Subcutaneous abdominal adipose tissue (tissue), 5 donors: ENCODE measurements at regions not wholly inside any gene's neighbourhood (a gene's known extent, or its start where the extent isn't known, plus 50 kb on each side); places are given as distances from the start of the nearest gene placed in this dataset.
"Not testable (repeated sequence)": the region's sequence is repeated elsewhere in the genome, so short reads cannot be mapped to it uniquely, and the experiment has no call there.

Experiments used
- H3K27ac ChIP-seq: one replicate; pipeline ENCODE4 v1.7.0; 2013; ENCODE audit warnings: low read depth, mild to moderate bottlenecking, inconsistent platforms, low read length, moderate library complexity
- H3K27me3 ChIP-seq, 5 donors: one replicate each; pipeline ENCODE4 v1.7.0; 2013; ENCODE audit warnings: low read length in 5 of 5, inconsistent platforms in 1 of 5; ENCODE audit not compliant: control insufficient read depth in 5 of 5, insufficient read depth in 4 of 5
- H3K36me3 ChIP-seq, 5 donors: one replicate each; pipeline ENCODE4 v1.7.0; 2013; ENCODE audit warnings: low read length in 5 of 5; ENCODE audit not compliant: control insufficient read depth in 5 of 5, insufficient read depth in 5 of 5
- H3K4me1 ChIP-seq, 5 donors: one replicate each; pipeline ENCODE4 v1.7.0; 2013; ENCODE audit warnings: low read length in 5 of 5, mild to moderate bottlenecking in 3 of 5, moderate library complexity in 1 of 5; ENCODE audit not compliant: control insufficient read depth in 5 of 5, insufficient read depth in 5 of 5
- H3K4me3 ChIP-seq, 5 donors: one replicate each; pipeline ENCODE4 v1.7.0; 2013; ENCODE audit warnings: low read length in 5 of 5, low read depth in 1 of 5
- H3K9ac ChIP-seq, 5 donors: one replicate each; pipeline ENCODE4 v1.7.0; 2013; ENCODE audit warnings: low read length in 5 of 5, mild to moderate bottlenecking in 4 of 5, moderate library complexity in 3 of 5
- H3K9me3 ChIP-seq, 5 donors: one replicate each; pipeline ENCODE4 v1.7.0; 2013; ENCODE audit warnings: low read length in 5 of 5; ENCODE audit not compliant: control insufficient read depth in 5 of 5
- donor health status: healthy.
- donor health status: healthy.
- donor health status: healthy.
- donor health status: healthy.
- donor health status: healthy.

DNA sequence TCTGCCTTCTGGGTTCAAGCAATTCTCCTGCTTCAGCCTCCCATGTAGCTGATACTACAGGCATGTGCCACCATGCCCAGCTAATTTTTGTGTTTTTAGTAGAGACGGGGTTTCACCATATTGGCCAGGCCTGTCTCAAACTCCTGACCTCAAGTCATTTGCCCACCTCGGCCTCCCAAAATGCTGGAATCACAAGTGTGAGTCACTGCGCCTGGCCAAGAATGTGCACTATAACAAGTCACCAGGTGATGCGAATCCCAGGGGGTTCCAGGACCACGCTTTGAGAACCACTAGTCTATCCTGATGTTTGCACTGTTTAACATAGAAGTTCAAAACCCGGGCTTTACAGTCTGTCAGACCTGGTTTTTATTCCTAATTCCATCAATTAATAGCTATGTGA, 144.8 kb downstream of the SUCLG1 start:
- no peaks in the 10 kb centered on the region for H3K36me3 ChIP-seq
- H3K9ac ChIP-seq, result no peak overlapping the region
- no peak overlapping the region for H3K4me3 ChIP-seq
- H3K27ac ChIP-seq, result no peak overlapping the region
- peaks cover 0 to 4% (median 0%) of the 10 kb centered on the region in 5 donors for H3K27me3 ChIP-seq
- no peaks in the 10 kb centered on the region for H3K9me3 ChIP-seq
- no peaks in the 10 kb centered on the region for H3K4me1 ChIP-seq

DNA sequence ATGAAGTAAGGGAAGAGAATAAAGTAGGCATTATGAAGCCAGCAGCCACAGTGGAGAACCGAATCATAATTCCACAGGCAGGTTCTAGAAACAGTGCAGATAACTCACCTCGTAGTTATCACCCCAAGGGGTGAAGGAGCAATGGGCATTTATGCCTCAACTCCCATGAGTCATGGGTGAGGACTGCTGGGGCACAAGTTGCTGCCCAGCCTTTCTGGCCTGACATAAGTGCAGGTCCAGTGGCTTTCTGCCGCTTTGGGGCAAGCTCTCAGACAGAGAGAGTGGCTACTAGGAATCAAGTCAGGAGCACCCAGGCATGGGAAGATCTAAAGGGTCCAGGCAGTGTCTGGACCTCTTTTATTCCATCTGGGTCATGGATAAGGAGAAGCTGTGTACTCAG, 149.8 kb downstream of the SUCLG1 start:
- Histone ChIP-seq H3K4me1 (no peaks in the 10 kb centered on the region), H3K36me3 (no peaks in the 10 kb centered on the region), H3K27ac (no peak overlapping the region), H3K9ac (no peak overlapping the region), H3K9me3 (peaks cover 0 to 6% (median 3%) of the 10 kb centered on the region in 5 donors), H3K4me3 (no peak overlapping the region), H3K27me3 (peaks cover 0 to 3% (median 0%) of the 10 kb centered on the region in 5 donors)

DNA sequence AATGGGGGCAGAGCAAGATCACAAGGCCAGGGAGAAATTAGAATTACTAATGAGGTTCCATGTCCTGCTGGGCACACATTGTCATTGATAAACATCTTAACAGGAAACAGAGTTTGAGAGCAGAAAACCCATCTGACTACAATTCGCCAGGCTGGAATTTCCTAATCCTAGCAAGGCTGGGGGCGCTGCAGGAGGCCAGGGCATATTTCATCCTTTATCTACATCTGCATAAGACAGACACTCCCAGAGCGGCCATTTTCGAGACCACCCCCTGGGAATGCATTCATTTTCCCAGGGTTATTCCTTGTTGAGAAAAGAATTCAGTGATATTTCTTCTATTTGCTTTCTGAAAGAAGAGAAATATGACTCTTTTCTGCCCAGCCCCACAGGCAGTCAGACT, 152.7 kb downstream of the SUCLG1 start:
- no peak overlapping the region for H3K27ac ChIP-seq
- no peak overlapping the region for H3K4me3 ChIP-seq
- no peak overlapping the region for H3K9ac ChIP-seq
- no peaks in the 10 kb centered on the region for H3K36me3 ChIP-seq
- no peaks in the 10 kb centered on the region for H3K4me1 ChIP-seq
- peaks cover 0 to 6% (median 3%) of the 10 kb centered on the region in 5 donors for H3K9me3 ChIP-seq
- H3K27me3 ChIP-seq, result peaks cover 0 to 3% (median 0%) of the 10 kb centered on the region in 5 donors

DNA sequence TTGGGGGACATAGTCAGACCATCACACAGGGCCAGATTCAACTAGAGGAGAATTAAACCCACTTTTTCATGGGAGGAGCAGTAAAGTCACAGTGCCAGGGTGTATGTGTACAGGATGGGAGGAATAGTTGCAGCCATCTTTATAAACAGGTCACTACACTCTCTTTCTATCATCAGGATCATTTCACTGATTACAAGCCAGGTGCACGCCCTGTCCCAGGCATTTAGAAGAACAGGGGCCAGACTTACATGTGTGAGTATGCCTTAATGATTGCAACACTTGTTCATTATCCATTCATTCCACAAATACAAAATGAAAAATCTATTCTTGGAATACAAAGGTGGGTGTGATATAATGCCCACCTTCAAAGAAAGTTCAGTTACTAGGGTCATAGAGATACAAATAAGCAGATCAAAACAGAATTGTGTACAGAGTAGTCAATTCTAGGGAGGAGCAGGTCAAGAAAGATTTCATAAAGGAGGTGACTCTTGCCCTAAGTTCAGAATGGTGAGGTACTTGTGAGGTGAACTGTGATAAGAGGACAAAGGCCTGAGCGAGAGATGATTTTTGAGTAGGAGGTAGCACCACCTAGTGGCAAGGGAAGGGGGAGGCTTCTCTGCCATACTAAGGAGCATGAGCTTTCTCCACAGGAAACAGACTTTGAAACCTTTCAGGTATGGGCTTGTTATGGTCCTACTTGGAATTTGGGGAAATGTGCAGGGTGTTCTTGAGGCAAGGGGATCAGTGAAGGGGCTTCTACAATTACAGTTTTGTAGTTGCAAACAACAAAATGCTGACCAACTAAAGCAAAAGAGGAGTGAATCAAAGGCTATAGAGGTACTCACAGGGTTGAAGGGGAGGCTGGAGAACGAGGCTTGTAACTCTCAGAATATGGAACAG, 156.3 kb downstream of the SUCLG1 start:
- Histone ChIP-seq H3K4me1 (no peaks in the 10 kb centered on the region), H3K9me3 (peaks cover 0 to 6% (median 3%) of the 10 kb centered on the region in 5 donors), H3K36me3 (no peaks in the 10 kb centered on the region), H3K27ac (no peak overlapping the region), H3K27me3 (no peaks in the 10 kb centered on the region), H3K9ac (no peak overlapping the region), H3K4me3 (no peak overlapping the region)

DNA sequence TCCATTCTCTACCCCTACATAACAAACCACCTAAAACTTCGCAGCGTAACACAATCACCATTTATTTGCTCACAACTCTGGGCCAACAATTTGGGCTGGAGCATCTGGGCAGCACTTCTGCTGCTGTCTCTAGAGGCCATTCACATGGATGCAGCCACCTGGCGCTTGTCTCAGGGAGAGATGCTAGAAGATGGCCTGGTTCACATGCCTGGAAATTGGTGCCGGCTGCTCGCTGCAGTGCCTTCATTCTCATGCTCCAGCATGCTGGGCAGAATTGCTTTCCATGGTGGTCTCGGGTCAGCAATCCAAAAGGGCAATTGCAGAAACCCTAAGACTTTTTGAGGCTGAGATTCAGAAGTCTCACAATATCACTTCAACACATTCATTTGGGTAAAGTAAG, 157.4 kb downstream of the SUCLG1 start:
- H3K27me3 ChIP-seq, result no peaks in the 10 kb centered on the region
- H3K9ac ChIP-seq, result no peak overlapping the region
- peaks cover 0 to 6% (median 3%) of the 10 kb centered on the region in 5 donors for H3K9me3 ChIP-seq
- no peak overlapping the region for H3K4me3 ChIP-seq
- no peaks in the 10 kb centered on the region for H3K36me3 ChIP-seq
- H3K4me1 ChIP-seq, result no peaks in the 10 kb centered on the region
- H3K27ac ChIP-seq, result no peak overlapping the region

DNA sequence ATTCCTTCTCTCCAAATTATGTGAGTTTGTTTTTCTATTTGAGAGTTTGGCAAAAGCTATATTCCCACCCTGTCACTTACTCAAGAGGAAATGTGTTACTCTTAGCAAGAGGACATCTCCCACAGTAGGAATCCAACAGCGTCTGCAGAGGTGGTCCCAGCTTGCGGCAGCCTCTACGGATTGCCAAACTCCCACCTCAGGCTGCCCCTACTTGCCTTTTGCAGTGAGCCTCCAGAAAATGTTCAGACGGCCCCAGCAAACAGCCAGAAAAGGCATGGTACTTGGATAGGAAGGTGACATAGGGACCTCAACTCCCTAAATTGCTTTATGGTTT, 158.4 kb downstream of the SUCLG1 start:
- Histone ChIP-seq H3K9me3 (peaks cover 0 to 3% (median 0%) of the 10 kb centered on the region in 5 donors), H3K9ac (no peak overlapping the region), H3K36me3 (no peaks in the 10 kb centered on the region), H3K27ac (no peak overlapping the region), H3K27me3 (no peaks in the 10 kb centered on the region), H3K4me3 (no peak overlapping the region), H3K4me1 (no peaks in the 10 kb centered on the region)

DNA sequence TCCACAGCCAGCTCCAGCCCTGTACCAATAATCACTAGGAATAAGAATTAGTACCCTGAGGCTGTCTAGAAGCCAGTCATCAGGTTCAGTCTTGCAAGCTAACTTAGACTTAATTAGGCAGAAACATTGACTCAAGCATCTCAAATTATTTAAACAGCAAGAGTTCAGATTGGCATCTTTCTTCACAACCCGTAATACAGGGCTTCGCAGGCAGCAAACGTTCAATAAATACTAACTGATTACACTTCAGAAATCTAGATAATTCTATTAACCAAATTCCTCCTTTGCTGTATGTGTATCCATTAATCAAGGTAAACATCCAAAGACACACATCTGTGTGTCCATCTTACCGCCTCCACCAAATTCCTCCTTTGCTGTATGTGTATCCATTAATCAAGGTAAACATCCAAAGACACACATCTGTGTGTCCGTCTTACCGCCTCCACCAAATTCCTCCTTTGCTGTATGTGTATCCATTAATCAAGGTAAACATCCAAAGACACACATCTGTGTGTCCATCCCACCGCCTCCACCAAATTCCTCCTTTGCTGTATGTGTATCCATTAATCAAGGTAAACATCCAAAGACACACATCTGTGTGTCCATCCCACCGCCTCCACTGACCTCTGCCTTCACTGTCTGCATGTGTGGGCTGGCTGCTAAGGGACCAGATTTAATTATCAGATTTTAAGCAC, 158.9 kb downstream of the SUCLG1 start:
- not testable (repeated sequence) for H3K27ac ChIP-seq, H3K9ac ChIP-seq, H3K9me3 ChIP-seq, H3K27me3 ChIP-seq, H3K4me3 ChIP-seq, H3K4me1 ChIP-seq, H3K36me3 ChIP-seq

DNA sequence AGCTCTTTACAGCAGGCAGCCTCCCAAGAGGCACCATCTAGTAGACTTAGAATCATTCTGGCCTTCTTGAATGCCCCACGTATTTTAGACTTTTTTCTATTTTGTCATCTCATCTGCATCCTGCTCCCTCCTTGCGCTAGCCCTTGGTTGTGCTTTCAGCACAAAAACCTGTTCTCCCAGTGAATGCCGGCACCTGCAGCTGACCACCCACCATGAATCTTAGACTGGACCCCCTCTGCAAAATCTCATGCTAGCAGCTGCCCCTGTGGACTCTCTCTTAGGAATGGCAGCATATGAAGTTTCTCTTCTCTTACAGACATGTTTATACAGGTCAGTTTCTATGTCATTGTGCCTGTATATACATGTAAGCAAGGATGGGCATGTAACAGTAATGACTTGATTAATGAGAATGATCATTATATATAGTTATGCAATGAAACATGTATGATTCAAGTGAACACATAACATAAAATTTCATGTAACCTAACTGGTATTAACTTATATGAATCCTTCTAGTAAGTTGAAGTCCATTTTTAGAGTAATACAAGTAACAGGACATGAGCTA, 159.8 kb downstream of the SUCLG1 start:
- Histone ChIP-seq H3K4me3 (no peak overlapping the region), H3K4me1 (no peaks in the 10 kb centered on the region), H3K9ac (no peak overlapping the region), H3K27me3 (no peaks in the 10 kb centered on the region), H3K9me3 (no peaks in the 10 kb centered on the region), H3K36me3 (no peaks in the 10 kb centered on the region), H3K27ac (no peak overlapping the region)

DNA sequence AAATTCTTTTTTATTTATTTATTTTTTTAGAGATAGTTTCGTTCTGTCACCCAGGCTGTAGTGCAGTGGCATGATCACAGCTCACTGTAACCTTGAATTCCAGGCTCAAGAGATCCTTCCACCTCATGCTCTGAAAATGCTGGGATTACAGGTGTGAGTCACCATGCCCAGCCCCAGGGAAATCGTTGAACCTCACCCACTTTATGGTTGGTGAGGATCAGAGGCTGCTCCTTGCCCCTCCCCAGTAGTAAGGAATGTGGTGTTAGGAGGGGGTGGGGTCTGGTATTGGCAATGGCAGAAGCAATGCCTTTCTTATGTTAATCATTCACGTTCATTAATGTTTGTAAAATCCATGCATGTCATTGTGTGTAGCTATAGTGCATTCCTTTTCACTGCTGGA, 161.9 kb downstream of the SUCLG1 start:
- H3K9me3 ChIP-seq, result no peaks in the 10 kb centered on the region
- no peak overlapping the region for H3K27ac ChIP-seq
- H3K36me3 ChIP-seq, result no peaks in the 10 kb centered on the region
- H3K27me3 ChIP-seq, result no peaks in the 10 kb centered on the region
- no peak overlapping the region for H3K9ac ChIP-seq
- no peaks in the 10 kb centered on the region for H3K4me1 ChIP-seq
- no peak overlapping the region for H3K4me3 ChIP-seq

DNA sequence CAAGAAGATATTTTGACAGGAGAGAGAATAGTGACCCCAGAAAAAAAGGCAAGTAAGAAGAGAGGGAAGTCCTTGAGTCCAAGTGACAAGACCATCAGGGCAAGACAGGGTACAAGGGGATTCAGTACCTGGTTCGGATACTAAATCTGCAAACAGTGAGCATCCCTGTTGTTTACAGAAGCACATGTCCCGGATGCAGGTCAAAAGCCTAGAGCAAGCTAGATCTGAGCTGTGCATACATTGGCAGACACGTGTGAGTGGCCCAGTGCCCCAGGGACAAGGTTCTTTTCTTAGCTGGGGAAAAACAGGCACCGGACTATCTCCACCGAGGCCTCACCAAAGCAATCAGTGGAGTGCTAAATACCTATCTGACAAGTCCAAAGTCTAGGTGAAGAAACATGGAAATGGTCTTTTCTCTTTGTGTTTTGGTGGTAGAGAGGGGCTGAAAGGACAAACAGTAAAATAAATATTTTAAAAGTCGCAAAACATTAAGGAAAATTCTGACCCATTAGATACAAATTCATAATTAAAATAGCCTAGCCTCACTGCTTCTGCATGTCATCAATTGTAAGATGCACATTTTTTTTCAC, 165.2 kb downstream of the SUCLG1 start:
- no peak overlapping the region for H3K27ac ChIP-seq
- no peaks in the 10 kb centered on the region for H3K27me3 ChIP-seq
- H3K36me3 ChIP-seq, result no peaks in the 10 kb centered on the region
- no peak overlapping the region for H3K9ac ChIP-seq
- H3K4me3 ChIP-seq, result no peak overlapping the region
- H3K9me3 ChIP-seq, result no peaks in the 10 kb centered on the region
- H3K4me1 ChIP-seq, result no peaks in the 10 kb centered on the region
